ENCODE measurements at regions not wholly inside any gene's neighbourhood (a gene's known extent, or its start where the extent isn't known, plus 50 kb on each side); places are given as distances from the start of the nearest gene placed in this dataset.
"Not testable (repeated sequence)": the region's sequence is repeated elsewhere in the genome, so short reads cannot be mapped to it uniquely, and the experiment has no call there.

DNA sequence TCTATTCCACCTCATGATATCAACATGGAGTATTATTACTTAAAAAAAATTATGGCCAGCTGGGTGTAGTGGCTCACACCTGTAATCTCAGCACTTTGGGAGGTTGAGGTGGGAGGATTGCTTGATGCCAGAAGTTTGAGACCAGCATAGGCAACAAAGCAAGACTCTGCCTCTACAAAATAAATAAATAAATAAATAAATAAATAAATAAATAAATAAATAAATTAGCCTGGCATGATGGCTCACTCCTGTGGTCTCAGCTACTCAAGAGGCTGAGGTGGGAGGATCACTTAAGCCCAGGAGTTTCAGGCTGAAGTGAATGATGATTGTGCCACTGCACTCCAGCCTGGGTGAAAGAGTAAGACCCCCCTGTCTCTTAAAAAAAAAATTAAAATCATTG lies 350.8 kb downstream of the VRK1 start:
- TF ChIP-seq JUN (IDR thresholded peaks at IDR 0.05; ENCODE audit: borderline replicate concordance, insufficient read depth, insufficient read length, low read depth); CTCF (IDR thresholded peaks at IDR 0.05; ENCODE audit: extremely low read depth in 1 of 2, insufficient read depth in 1 of 2, low read depth in 1 of 2, low read length in 2 of 2); POLR2A (IDR thresholded peaks at IDR 0.05; ENCODE audit: low read depth, low read length): not testable (repeated sequence)
- TF ChIP-seq, protein P1, sequence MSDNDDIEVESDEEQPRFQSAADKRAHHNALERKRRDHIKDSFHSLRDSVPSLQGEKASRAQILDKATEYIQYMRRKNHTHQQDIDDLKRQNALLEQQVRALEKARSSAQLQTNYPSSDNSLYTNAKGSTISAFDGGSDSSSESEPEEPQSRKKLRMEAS (IDR thresholded peaks at IDR 0.05; ENCODE audit: insufficient read depth, insufficient read length) = not testable (repeated sequence)
